H1 (cell line): ENCODE measurements at regions not wholly inside any gene's neighbourhood (a gene's known extent, or its start where the extent isn't known, plus 50 kb on each side); places are given as distances from the start of the nearest gene placed in this dataset.

Experiments used
- JUN ChIP-seq: IDR thresholded peaks from 2 replicates; pipeline ENCODE4 v1.6.1; 2011; ENCODE audit warnings: low read depth, mild to moderate bottlenecking, improper control_type of control experiment, low read length
- POLR2A ChIP-seq, 2 experiments: IDR thresholded peaks; 1 replicate in 1 of 2; 2 replicates in 1 of 2; pipeline ENCODE4 v1.6.1; 2011; ENCODE audit warnings: low read depth in 2 of 2, low read length in 2 of 2, mild to moderate bottlenecking in 2 of 2; ENCODE audit errors: control extremely low read depth in 1 of 2
- SRF ChIP-seq: IDR thresholded peaks from 2 replicates; pipeline ENCODE4 v1.6.1; 2011; ENCODE audit warnings: mild to moderate bottlenecking, low read depth, low read length, moderate library complexity
- TBP ChIP-seq: IDR thresholded peaks from 2 replicates; pipeline ENCODE4 v1.6.1; 2011; ENCODE audit warnings: low read depth, low read length, improper control_type of control experiment
- TEAD4 ChIP-seq: IDR thresholded peaks from 2 replicates; pipeline ENCODE4 v1.6.1; 2012; ENCODE audit warnings: low read depth, low read length, inconsistent platforms, mixed read lengths

GRCh38 chr2:147086715-147087114, 758.1 kb upstream of the ACVR2A start:
- TF ChIP-seq SRF (no peak), TBP (no peak), POLR2A (IDR thresholded peaks at IDR 0.05; ENCODE audit: control extremely low read depth in 1 of 2, low read depth in 2 of 2, low read length in 2 of 2) (no peak), TEAD4 (no peak), JUN (no peak)
